ENCODE measurements at regions not wholly inside any gene's neighbourhood (a gene's known extent, or its start where the extent isn't known, plus 50 kb on each side); places are given as distances from the start of the nearest gene placed in this dataset.

DNA sequence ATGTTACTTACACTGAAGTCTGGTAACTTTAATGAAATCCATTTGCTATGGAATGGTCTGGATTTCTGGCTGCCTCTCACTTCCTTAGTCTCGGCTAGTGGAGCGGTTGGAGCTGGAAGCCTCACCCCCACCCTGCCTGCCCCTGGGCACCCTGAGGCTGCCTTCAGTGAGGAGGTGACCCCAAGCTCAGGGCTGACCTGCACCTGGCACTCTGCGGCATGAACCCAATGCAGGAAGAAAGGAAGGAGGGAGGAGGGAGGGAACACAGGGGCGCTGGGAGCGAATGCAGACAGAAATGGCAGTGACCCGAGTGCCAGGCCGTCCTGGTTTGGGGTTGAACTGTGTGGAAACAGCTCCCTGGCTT, 353.1 kb downstream of the TMEM121 start:
- TF ChIP-seq MAZ (IDR thresholded peaks at IDR 0.05; ENCODE audit: borderline replicate concordance, low read depth, low read length) (no peak), CEBPB (IDR thresholded peaks at IDR 0.05) (no peak), EP300 (IDR thresholded peaks at IDR 0.05) (no peak), POLR2A (IDR thresholded peaks at IDR 0.05; ENCODE audit: low read length) (no peak), ESRRA (IDR thresholded peaks at IDR 0.05; ENCODE audit: borderline replicate concordance, low read length) (no peak), KDM5A (IDR thresholded peaks at IDR 0.05) (no peak), RAD21 (conservative IDR thresholded peaks at IDR 0.05 in 1 of 2, IDR thresholded peaks at IDR 0.05 in 1 of 2) (no peak), CHD2 (IDR thresholded peaks at IDR 0.05; ENCODE audit: low read length, partially characterized antibody) (no peak), NR3C1 (IDR thresholded peaks at IDR 0.05) (no peak), MYC (IDR thresholded peaks at IDR 0.05; ENCODE audit: borderline replicate concordance, low read length) (no peak)
- TF ChIP-seq, protein P1, sequence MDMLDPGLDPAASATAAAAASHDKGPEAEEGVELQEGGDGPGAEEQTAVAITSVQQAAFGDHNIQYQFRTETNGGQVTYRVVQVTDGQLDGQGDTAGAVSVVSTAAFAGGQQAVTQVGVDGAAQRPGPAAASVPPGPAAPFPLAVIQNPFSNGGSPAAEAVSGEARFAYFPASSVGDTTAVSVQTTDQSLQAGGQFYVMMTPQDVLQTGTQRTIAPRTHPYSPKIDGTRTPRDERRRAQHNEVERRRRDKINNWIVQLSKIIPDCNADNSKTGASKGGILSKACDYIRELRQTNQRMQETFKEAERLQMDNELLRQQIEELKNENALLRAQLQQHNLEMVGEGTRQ (IDR thresholded peaks at IDR 0.05), result no peak
- TF ChIP-seq, protein P2, sequence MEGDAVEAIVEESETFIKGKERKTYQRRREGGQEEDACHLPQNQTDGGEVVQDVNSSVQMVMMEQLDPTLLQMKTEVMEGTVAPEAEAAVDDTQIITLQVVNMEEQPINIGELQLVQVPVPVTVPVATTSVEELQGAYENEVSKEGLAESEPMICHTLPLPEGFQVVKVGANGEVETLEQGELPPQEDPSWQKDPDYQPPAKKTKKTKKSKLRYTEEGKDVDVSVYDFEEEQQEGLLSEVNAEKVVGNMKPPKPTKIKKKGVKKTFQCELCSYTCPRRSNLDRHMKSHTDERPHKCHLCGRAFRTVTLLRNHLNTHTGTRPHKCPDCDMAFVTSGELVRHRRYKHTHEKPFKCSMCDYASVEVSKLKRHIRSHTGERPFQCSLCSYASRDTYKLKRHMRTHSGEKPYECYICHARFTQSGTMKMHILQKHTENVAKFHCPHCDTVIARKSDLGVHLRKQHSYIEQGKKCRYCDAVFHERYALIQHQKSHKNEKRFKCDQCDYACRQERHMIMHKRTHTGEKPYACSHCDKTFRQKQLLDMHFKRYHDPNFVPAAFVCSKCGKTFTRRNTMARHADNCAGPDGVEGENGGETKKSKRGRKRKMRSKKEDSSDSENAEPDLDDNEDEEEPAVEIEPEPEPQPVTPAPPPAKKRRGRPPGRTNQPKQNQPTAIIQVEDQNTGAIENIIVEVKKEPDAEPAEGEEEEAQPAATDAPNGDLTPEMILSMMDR (IDR thresholded peaks at IDR 0.05), result no peak
- TF ChIP-seq, protein P3, sequence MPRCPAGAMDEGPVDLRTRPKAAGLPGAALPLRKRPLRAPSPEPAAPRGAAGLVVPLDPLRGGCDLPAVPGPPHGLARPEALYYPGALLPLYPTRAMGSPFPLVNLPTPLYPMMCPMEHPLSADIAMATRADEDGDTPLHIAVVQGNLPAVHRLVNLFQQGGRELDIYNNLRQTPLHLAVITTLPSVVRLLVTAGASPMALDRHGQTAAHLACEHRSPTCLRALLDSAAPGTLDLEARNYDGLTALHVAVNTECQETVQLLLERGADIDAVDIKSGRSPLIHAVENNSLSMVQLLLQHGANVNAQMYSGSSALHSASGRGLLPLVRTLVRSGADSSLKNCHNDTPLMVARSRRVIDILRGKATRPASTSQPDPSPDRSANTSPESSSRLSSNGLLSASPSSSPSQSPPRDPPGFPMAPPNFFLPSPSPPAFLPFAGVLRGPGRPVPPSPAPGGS (IDR thresholded peaks at IDR 0.05), result no peak
- TF ChIP-seq, protein P4, sequence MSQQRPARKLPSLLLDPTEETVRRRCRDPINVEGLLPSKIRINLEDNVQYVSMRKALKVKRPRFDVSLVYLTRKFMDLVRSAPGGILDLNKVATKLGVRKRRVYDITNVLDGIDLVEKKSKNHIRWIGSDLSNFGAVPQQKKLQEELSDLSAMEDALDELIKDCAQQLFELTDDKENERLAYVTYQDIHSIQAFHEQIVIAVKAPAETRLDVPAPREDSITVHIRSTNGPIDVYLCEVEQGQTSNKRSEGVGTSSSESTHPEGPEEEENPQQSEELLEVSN (IDR thresholded peaks at IDR 0.05; ENCODE audit: borderline replicate concordance, low read depth), result no peak
